ENCODE measurements at regions not wholly inside any gene's neighbourhood (a gene's known extent, or its start where the extent isn't known, plus 50 kb on each side); places are given as distances from the start of the nearest gene placed in this dataset.

DNA sequence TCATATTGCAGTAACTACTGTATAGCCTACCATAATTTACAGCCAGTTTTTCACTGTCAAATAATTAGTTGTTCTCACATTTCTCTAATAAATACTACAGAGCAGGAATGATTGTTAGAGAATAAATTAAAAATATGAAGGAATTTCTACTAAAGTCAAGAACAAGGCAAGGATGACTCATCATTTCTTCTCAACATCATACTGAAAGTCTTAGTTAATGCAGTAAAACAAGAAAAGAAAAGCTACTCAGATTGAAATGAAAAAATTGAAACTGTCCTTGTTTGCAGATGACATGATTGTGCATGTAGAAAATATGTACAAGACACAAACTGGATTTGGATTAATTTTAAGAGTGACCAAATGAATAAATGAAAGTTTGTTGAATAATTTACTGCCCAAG, 608.2 kb downstream of the NSUN3 start:
- H3K79me2 ChIP-seq (ENCODE audit: insufficient read depth, low read length): no peaks in the 10 kb centered on the region
- no peak overlapping the region for H3K4me3 ChIP-seq (ENCODE audit: insufficient read depth, low read length, poor library complexity, severe bottlenecking)
- H3K27me3 ChIP-seq (ENCODE audit: low read length): no peaks in the 10 kb centered on the region
- no peak overlapping the region for H2AFZ ChIP-seq (ENCODE audit: low read depth, low read length, severe bottlenecking)
- no peaks in the 10 kb centered on the region for H3F3A ChIP-seq (ENCODE audit: insufficient read depth)
- no peak overlapping the region for H3K4me2 ChIP-seq (ENCODE audit: low read depth, low read length, poor library complexity, severe bottlenecking)
- no peaks in the 10 kb centered on the region for H3K36me3 ChIP-seq (ENCODE audit: low read length)
- H3K9ac ChIP-seq (ENCODE audit: low read length): no peak overlapping the region
- H3K9me2 ChIP-seq (replicated peaks; ENCODE audit: insufficient read depth, low read length): no peaks in the 10 kb centered on the region
- no peaks in the 10 kb centered on the region for H3K9me3 ChIP-seq (ENCODE audit: insufficient read depth, low read length)
- TF ChIP-seq, protein P1, sequence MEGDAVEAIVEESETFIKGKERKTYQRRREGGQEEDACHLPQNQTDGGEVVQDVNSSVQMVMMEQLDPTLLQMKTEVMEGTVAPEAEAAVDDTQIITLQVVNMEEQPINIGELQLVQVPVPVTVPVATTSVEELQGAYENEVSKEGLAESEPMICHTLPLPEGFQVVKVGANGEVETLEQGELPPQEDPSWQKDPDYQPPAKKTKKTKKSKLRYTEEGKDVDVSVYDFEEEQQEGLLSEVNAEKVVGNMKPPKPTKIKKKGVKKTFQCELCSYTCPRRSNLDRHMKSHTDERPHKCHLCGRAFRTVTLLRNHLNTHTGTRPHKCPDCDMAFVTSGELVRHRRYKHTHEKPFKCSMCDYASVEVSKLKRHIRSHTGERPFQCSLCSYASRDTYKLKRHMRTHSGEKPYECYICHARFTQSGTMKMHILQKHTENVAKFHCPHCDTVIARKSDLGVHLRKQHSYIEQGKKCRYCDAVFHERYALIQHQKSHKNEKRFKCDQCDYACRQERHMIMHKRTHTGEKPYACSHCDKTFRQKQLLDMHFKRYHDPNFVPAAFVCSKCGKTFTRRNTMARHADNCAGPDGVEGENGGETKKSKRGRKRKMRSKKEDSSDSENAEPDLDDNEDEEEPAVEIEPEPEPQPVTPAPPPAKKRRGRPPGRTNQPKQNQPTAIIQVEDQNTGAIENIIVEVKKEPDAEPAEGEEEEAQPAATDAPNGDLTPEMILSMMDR (IDR thresholded peaks at IDR 0.05; ENCODE audit: insufficient read depth, low read length, poor library complexity, severe bottlenecking): no peak
- TF ChIP-seq EZH2phosphoT487 (conservative IDR thresholded peaks at IDR 0.05; ENCODE audit: low read length): no peak
- H4K20me1 ChIP-seq (ENCODE audit: low read depth, low read length): no peaks in the 10 kb centered on the region
- no peak overlapping the region for H3K27ac ChIP-seq (ENCODE audit: low read depth, low read length)

DNA sequence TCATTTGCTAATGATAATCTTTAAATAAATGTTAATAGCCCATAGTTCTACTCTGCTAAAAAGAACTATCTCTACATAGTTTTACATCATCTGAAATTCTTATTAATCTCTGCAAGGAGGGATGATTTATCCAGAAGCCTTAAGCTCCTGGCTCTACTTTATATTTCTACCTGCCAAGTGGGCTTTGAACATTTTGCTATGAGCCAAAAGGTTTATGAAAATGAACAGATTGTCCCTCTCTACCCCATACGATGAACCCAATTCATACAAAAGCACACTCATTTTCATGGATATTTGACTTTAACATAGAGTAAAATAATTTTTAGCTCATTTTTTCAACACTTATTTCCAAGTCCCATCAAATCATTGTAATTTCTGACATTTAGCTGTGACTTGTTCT, 611.0 kb downstream of the NSUN3 start:
- no peak overlapping the region for H3K9ac ChIP-seq (ENCODE audit: low read length)
- H3K27ac ChIP-seq (ENCODE audit: low read depth, low read length): no peak overlapping the region
- H2AFZ ChIP-seq (ENCODE audit: low read depth, low read length, severe bottlenecking): no peak overlapping the region
- no peaks in the 10 kb centered on the region for H3K79me2 ChIP-seq (ENCODE audit: insufficient read depth, low read length)
- no peaks in the 10 kb centered on the region for H3K36me3 ChIP-seq (ENCODE audit: low read length)
- H3K4me3 ChIP-seq (ENCODE audit: insufficient read depth, low read length, poor library complexity, severe bottlenecking): no peak overlapping the region
- no peaks in the 10 kb centered on the region for H3K9me2 ChIP-seq (replicated peaks; ENCODE audit: insufficient read depth, low read length)
- no peaks in the 10 kb centered on the region; the same call in 1 of the 2 replicates for H3K9me3 ChIP-seq (ENCODE audit: insufficient read depth, low read length)
- no peaks in the 10 kb centered on the region for H4K20me1 ChIP-seq (ENCODE audit: low read depth, low read length)
- TF ChIP-seq, protein P1 (IDR thresholded peaks at IDR 0.05; ENCODE audit: insufficient read depth, low read length, poor library complexity, severe bottlenecking): no peak
- TF ChIP-seq EZH2phosphoT487 (conservative IDR thresholded peaks at IDR 0.05; ENCODE audit: low read length): no peak
- H3K27me3 ChIP-seq (ENCODE audit: low read length): no peaks in the 10 kb centered on the region
- H3F3A ChIP-seq (ENCODE audit: insufficient read depth): no peaks in the 10 kb centered on the region
- H3K4me2 ChIP-seq (ENCODE audit: low read depth, low read length, poor library complexity, severe bottlenecking): no peak overlapping the region

DNA sequence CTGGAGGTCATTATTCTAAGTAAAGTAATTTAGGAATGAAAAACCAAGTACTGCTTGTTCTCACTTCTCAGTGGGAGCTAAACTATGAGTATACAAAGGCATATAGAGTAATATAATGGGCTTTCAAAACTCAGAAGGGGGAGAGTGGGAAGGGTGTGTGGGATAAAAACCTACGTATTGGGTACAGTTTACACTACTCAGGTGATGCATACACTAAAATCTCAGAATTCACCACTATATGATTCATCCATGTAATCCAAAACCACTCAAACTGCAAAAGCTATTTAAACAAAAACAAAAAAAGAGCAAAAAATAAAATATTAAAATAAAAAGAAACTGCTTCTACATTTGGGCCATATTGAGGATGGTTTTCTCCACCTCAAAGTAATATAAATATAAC, 623.3 kb downstream of the NSUN3 start:
- no peak for TF ChIP-seq EZH2phosphoT487 (conservative IDR thresholded peaks at IDR 0.05; ENCODE audit: low read length)

DNA sequence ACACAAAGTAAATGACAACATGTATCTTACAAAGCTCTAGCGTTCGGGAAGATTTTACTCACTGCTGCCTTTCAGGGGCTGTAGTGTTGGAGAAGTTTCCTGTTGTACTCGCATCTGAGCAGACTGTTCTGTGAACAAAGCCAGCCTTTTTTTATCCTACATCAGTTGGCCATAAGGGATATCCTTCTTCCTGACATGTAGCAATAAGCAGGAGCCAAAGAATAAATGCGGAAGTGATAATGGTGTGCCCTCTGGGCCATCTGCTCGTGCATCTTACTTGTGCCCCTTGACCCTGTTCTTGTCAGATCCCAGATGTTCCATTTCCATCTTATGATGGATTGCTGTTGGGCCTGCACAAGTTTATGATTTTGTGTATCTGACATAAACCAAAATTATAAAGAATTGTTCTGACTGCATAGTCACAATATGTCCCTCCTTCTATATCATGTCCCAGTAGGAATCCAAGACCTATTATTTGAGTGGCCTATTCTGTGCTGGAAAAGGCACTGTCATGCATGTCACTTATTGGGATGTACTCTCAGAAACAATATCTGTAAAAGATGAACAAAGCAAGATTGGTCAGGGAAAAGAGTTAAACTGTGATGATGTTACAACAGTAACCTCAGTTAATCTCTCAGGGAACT, 631.3 kb downstream of the NSUN3 start:
- Histone ChIP-seq H3K9me2 (replicated peaks; ENCODE audit: insufficient read depth, low read length) (no peaks in the 10 kb centered on the region), H3K4me2 (ENCODE audit: low read depth, low read length, poor library complexity, severe bottlenecking) (no peak overlapping the region), H3K79me2 (ENCODE audit: insufficient read depth, low read length) (no peaks in the 10 kb centered on the region), H3K36me3 (ENCODE audit: low read length) (no peaks in the 10 kb centered on the region), H4K20me1 (ENCODE audit: low read depth, low read length) (no peaks in the 10 kb centered on the region), H3K9me3 (ENCODE audit: insufficient read depth, low read length) (no peaks in the 10 kb centered on the region), H3K27me3 (ENCODE audit: low read length) (no peaks in the 10 kb centered on the region), H2AFZ (ENCODE audit: low read depth, low read length, severe bottlenecking) (no peak overlapping the region), H3F3A (ENCODE audit: insufficient read depth) (no peaks in the 10 kb centered on the region), H3K9ac (ENCODE audit: low read length) (no peak overlapping the region), H3K27ac (ENCODE audit: low read depth, low read length) (no peak overlapping the region), H3K4me3 (ENCODE audit: insufficient read depth, low read length, poor library complexity, severe bottlenecking) (no peak overlapping the region)
- no peak for TF ChIP-seq EZH2phosphoT487 (conservative IDR thresholded peaks at IDR 0.05; ENCODE audit: low read length)
- TF ChIP-seq, protein P1 (IDR thresholded peaks at IDR 0.05; ENCODE audit: insufficient read depth, low read length, poor library complexity, severe bottlenecking): no peak

More for the DNA sequence above, 623.3 kb downstream of the NSUN3 start:
- Histone ChIP-seq H3K9ac (ENCODE audit: low read length) (no peak overlapping the region), H4K20me1 (ENCODE audit: low read depth, low read length) (no peaks in the 10 kb centered on the region), H3K27me3 (ENCODE audit: low read length) (no peaks in the 10 kb centered on the region), H3K9me2 (replicated peaks; ENCODE audit: insufficient read depth, low read length) (no peaks in the 10 kb centered on the region), H2AFZ (ENCODE audit: low read depth, low read length, severe bottlenecking) (no peak overlapping the region), H3K9me3 (ENCODE audit: insufficient read depth, low read length) (no peaks in the 10 kb centered on the region), H3K36me3 (ENCODE audit: low read length) (no peaks in the 10 kb centered on the region), H3K27ac (ENCODE audit: low read depth, low read length) (no peak overlapping the region), H3K4me2 (ENCODE audit: low read depth, low read length, poor library complexity, severe bottlenecking) (no peak overlapping the region), H3K4me3 (ENCODE audit: insufficient read depth, low read length, poor library complexity, severe bottlenecking) (no peak overlapping the region), H3K79me2 (ENCODE audit: insufficient read depth, low read length) (no peaks in the 10 kb centered on the region), H3F3A (ENCODE audit: insufficient read depth) (no peaks in the 10 kb centered on the region)
